Gastroesophageal sphincter (tissue), 4 donors: ENCODE measurements at regions not wholly inside any gene's neighbourhood (a gene's known extent, or its start where the extent isn't known, plus 50 kb on each side); places are given as distances from the start of the nearest gene placed in this dataset.

Source experiments
- ATAC-seq: fragments of 150-250 bp; one replicate; pipeline ENCODE4 v1.9.1; 2016; ENCODE audit warnings: mild to moderate bottlenecking, moderate library complexity
- H3K27ac ChIP-seq, 4 donors: fragments of 200-600 bp; sonication (generic) in 3 of 4; 1 replicate in 3 of 4; 2 replicates in 1 of 4; pipeline ENCODE4 v1.5.1; 2016 to 2019
- H3K27me3 ChIP-seq: fragments of 200-600 bp; sonication (generic); one replicate; pipeline ENCODE4 v1.5.1; 2019
- H3K36me3 ChIP-seq, 2 donors: fragments of 200-600 bp; sonication (generic); one replicate each; pipeline ENCODE4 v1.5.1; 2019; ENCODE audit warnings: control low read depth in 1 of 2
- H3K4me1 ChIP-seq, 3 donors: fragments of 200-600 bp; sonication (generic); 1 replicate in 2 of 3; 2 replicates in 1 of 3; pipeline ENCODE4 v1.5.1; 2016 to 2019; ENCODE audit warnings: control low read depth in 2 of 3
- H3K4me3 ChIP-seq, 2 donors: fragments of 200-600 bp; sonication (generic); one replicate each; pipeline ENCODE4 v1.5.1; 2019; ENCODE audit warnings: mild to moderate bottlenecking in 1 of 2, moderate library complexity in 1 of 2
- H3K9me3 ChIP-seq, 3 donors: fragments of 200-600 bp; sonication (generic); one replicate each; pipeline ENCODE4 v1.5.1; 2017 to 2019; ENCODE audit warnings: control low read depth in 2 of 3
- EP300 ChIP-seq: sonication (generic); formaldehyde crosslinking; IDR thresholded peaks from one replicate; pipeline ENCODE4 v1.6.1; 2017; ENCODE audit warnings: antibody characterized with exemption, mild to moderate bottlenecking
- POLR2A ChIP-seq, 2 donors: fragments of 450-650 bp; IDR thresholded peaks; one replicate each; pipeline ENCODE4 v1.6.1; 2017; ENCODE audit warnings: antibody characterized with exemption in 2 of 2, mild to moderate bottlenecking in 2 of 2, moderate library complexity in 1 of 2
- POLR2AphosphoS5 ChIP-seq: sonication (generic); formaldehyde crosslinking; IDR thresholded peaks from one replicate; pipeline ENCODE4 v1.6.1; 2017; ENCODE audit warnings: antibody characterized with exemption
- WGBS, 2 donors: methylation state at CpG; one replicate each; pipeline ENCODE4 v1.1.5; 2018; ENCODE audit warnings: low coverage in 1 of 2; 5-methylcytosine and 5-hydroxymethylcytosine counted together
- TF ChIP-seq, protein P1 (sequence below), 4 experiments: fragments of 200-600 bp in 2 of 4; fragments of 450-650 bp in 2 of 4; sonication (generic) in 1 of 4; IDR thresholded peaks; one replicate each; pipeline ENCODE4 v1.5.1; 2017 to 2019; ENCODE audit warnings: antibody characterized with exemption in 4 of 4, mild to moderate bottlenecking in 2 of 4, moderate library complexity in 2 of 4

GRCh38 chr4:132956962-132957361 is 192.1 kb upstream of the PCDH10 start:
- Histone ChIP-seq H3K4me1 (no peaks in the 10 kb centered on the region), H3K27me3 (no peaks in the 10 kb centered on the region), H3K9me3 (peaks cover 0 to 19% (median 0%) of the 10 kb centered on the region in 3 donors), H3K4me3 (no peak overlapping the region), H3K27ac (no peak overlapping the region), H3K36me3 (no peaks in the 10 kb centered on the region)
- ATAC-seq = no peak
- 83 to 88% methylated on average over 2 of the region's 2 CpGs for WGBS, 2 donors
- TF ChIP-seq POLR2AphosphoS5 = no peak
- TF ChIP-seq, protein P1, sequence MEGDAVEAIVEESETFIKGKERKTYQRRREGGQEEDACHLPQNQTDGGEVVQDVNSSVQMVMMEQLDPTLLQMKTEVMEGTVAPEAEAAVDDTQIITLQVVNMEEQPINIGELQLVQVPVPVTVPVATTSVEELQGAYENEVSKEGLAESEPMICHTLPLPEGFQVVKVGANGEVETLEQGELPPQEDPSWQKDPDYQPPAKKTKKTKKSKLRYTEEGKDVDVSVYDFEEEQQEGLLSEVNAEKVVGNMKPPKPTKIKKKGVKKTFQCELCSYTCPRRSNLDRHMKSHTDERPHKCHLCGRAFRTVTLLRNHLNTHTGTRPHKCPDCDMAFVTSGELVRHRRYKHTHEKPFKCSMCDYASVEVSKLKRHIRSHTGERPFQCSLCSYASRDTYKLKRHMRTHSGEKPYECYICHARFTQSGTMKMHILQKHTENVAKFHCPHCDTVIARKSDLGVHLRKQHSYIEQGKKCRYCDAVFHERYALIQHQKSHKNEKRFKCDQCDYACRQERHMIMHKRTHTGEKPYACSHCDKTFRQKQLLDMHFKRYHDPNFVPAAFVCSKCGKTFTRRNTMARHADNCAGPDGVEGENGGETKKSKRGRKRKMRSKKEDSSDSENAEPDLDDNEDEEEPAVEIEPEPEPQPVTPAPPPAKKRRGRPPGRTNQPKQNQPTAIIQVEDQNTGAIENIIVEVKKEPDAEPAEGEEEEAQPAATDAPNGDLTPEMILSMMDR (IDR thresholded peaks at IDR 0.05) = no peak
- no peak for TF ChIP-seq POLR2A (IDR thresholded peaks at IDR 0.05)
- TF ChIP-seq EP300 = no peak

DNA sequence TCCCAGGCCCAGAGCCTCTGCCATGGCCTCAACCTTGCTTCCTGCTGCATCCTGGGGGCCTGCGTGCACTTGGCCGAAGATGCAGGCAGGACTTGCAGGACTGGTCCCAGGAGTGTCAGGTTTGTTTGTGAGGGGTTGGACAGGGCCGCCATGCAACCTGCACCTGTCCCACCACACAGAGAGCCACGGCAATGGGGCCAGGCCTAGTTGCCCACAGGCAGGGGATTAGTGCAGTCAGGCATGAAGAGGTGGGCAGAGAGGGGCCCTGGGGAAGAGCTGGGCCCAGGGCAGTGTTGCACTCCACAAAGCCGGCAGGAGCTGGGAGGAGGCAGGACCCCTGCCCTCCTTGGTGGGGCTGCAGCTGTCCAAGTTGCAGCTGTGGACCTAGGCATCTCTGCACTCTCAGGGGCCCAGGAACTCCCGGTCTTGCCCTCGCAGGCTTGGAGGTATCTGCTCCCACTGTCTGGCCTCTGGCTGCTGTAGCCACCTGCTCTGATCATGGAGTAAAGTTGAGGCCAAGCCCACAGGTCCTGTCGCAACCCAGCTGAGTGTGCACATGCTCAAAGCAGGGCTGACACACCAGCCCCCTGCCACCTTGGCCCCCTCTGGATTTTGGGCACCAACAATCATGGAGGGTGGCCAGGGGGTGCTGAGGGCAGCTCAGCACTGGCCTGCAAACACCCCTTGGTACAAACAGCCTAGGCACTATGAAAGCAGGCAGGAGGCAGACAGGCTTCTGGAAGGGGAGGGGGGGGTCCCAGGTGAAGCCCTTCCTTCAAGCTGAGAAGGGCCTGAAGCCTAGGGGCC is 190.4 kb upstream of the PCDH10 start:
- Histone ChIP-seq H3K27me3 (no peaks in the 10 kb centered on the region), H3K4me3 (no peak overlapping the region), H3K36me3 (no peaks in the 10 kb centered on the region), H3K9me3 (peaks cover 0 to 19% (median 0%) of the 10 kb centered on the region in 3 donors), H3K4me1 (no peaks in the 10 kb centered on the region), H3K27ac (no peak overlapping the region)
- no peak for ATAC-seq
- no CpG with 5 or more reads among the region's 8 CpGs for WGBS, 2 donors
- no peak for TF ChIP-seq POLR2A (IDR thresholded peaks at IDR 0.05)

DNA sequence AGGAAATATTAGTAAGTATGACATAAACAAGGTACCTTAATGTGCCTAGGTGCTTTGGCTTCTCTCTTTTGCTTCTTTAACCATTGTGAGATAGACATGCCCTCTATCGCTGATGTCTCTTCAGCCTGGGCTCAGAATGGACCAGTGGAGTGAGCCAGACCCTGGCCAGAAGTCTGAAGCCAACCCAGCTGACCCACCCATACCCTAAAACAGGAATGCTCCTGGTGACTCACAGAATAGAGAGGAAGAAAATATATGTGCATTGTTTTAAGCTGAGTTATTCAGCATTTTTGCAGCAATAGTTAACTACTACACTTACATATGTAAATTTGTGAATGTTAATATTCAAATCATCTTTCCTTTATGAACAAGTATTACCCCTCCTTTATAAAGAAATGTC is 167.5 kb upstream of the PCDH10 start:
- H3K4me3 ChIP-seq = no peak overlapping the region
- no peaks in the 10 kb centered on the region for H3K4me1 ChIP-seq
- H3K9me3 ChIP-seq = no peaks in the 10 kb centered on the region
- no peak for ATAC-seq
- WGBS, 2 donors = 100% methylated on average over 1 of the region's 1 CpG
- no peaks in the 10 kb centered on the region for H3K36me3 ChIP-seq
- no peaks in the 10 kb centered on the region for H3K27me3 ChIP-seq
- no peak overlapping the region for H3K27ac ChIP-seq
- no peak for TF ChIP-seq EP300
- TF ChIP-seq POLR2A (IDR thresholded peaks at IDR 0.05) = no peak
- TF ChIP-seq POLR2AphosphoS5 = no peak
- TF ChIP-seq, protein P1 (IDR thresholded peaks at IDR 0.05) = no peak

GRCh38 chr4:132982151-132982550 is 166.9 kb upstream of the PCDH10 start:
- no peak for ATAC-seq

DNA sequence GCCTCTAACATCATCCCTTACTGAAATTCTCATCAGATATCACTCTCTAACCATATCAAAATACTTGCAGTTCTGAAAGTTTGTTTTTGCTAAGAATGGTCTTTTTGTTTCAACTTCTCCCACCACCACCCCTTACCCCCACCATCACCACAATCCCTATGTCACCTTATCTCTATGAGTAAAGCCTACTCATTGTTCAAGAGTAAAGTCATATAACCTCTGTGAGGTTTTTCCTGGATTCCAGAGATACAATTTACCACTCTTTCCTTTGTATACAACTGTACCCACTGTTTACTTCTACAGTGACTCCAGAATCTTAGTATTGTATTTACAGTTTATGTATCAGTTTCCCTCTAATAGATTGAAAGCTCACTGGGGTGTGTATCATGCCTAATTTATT is 158.0 kb upstream of the PCDH10 start:
- Histone ChIP-seq H3K4me1 (no peaks in the 10 kb centered on the region), H3K4me3 (no peak overlapping the region)
- ATAC-seq = no peak

More at GRCh38 chr4:132982151-132982550, 166.9 kb upstream of the PCDH10 start:
- Histone ChIP-seq H3K9me3 (no peaks in the 10 kb centered on the region), H3K27ac (no peak overlapping the region), H3K36me3 (no peaks in the 10 kb centered on the region), H3K27me3 (no peaks in the 10 kb centered on the region), H3K4me3 (no peak overlapping the region), H3K4me1 (no peaks in the 10 kb centered on the region)
- TF ChIP-seq EP300 = no peak
- no peak for TF ChIP-seq POLR2AphosphoS5
- TF ChIP-seq POLR2A (IDR thresholded peaks at IDR 0.05) = no peak
- TF ChIP-seq, protein P1 (IDR thresholded peaks at IDR 0.05) = no peak

More for the DNA sequence above, 158.0 kb upstream of the PCDH10 start:
- Histone ChIP-seq H3K9me3 (no peaks in the 10 kb centered on the region), H3K27ac (no peak overlapping the region), H3K27me3 (no peaks in the 10 kb centered on the region), H3K36me3 (no peaks in the 10 kb centered on the region)
- TF ChIP-seq, protein P1 (IDR thresholded peaks at IDR 0.05) = no peak
- no peak for TF ChIP-seq EP300
